Activated CD4-positive, alpha-beta T cell treated with anti-CD3 and anti-CD28 coated beads for 48 hours (primary cell): ENCODE measurements at regions not wholly inside any gene's neighbourhood (a gene's known extent, or its start where the extent isn't known, plus 50 kb on each side); places are given as distances from the start of the nearest gene placed in this dataset.

ENCODE experiments used
- DNase-seq: peaks from one replicate; pipeline ENCODE4 v3.0.0-alpha.2; 2020

- no peak for DNase-seq
Observed at GRCh38 chr6:88220493-88220892, 54.3 kb upstream of the CNR1 start.

- no peak for DNase-seq
Observed at GRCh38 chr6:88216182-88216581, 50.0 kb upstream of the CNR1 start.
